HG02943 (cell line): ENCODE measurements at regions not wholly inside any gene's neighbourhood (a gene's known extent, or its start where the extent isn't known, plus 50 kb on each side); places are given as distances from the start of the nearest gene placed in this dataset.

Experiments used
- ATAC-seq: cut with Tn5 transposase; IDR thresholded peaks from one replicate; pipeline ENCODE4 v1.9.1; 2021; ENCODE audit warnings: mild to moderate bottlenecking, low read depth, moderate library complexity; ENCODE audit not compliant: unreplicated experiment

- no peak for ATAC-seq
Measured at GRCh38 chr2:19846567-19846966, 55.2 kb downstream of the TTC32 start.

GRCh38 chr2:19846030-19846429, 55.8 kb downstream of the TTC32 start:
- ATAC-seq, result no peak

- no peak for ATAC-seq
Measured at GRCh38 chr2:19845323-19845920, 56.4 kb downstream of the TTC32 start.

- ATAC-seq, result no peak
Measured at GRCh38 chr2:19844750-19845149, 57.0 kb downstream of the TTC32 start.

GRCh38 chr2:19843992-19844515, 57.7 kb downstream of the TTC32 start:
- no peak for ATAC-seq

- ATAC-seq, result no peak
Measured at GRCh38 chr2:19841918-19842693, 59.7 kb downstream of the TTC32 start.

GRCh38 chr2:19839438-19839837, 62.3 kb downstream of the TTC32 start:
- ATAC-seq, result no peak

- no peak for ATAC-seq
Measured at GRCh38 chr2:19838616-19839015, 63.2 kb downstream of the TTC32 start.

- ATAC-seq, result no peak
Measured at GRCh38 chr2:19837235-19837766, 64.5 kb downstream of the TTC32 start.

GRCh38 chr2:19835781-19836281, 66.0 kb downstream of the TTC32 start:
- ATAC-seq, result no peak

GRCh38 chr2:19833978-19834377, 67.8 kb downstream of the TTC32 start:
- no peak for ATAC-seq

GRCh38 chr2:19829672-19830071, 72.1 kb downstream of the TTC32 start:
- no peak for ATAC-seq

GRCh38 chr2:19826874-19827273, 74.9 kb downstream of the TTC32 start:
- ATAC-seq, result no peak

- ATAC-seq, result no peak
Measured at GRCh38 chr2:19823507-19823906, 78.3 kb downstream of the TTC32 start.

GRCh38 chr2:19819097-19820065, 82.4 kb downstream of the TTC32 start:
- no peak for ATAC-seq

- no peak for ATAC-seq
Measured at GRCh38 chr2:19818543-19818942, 83.2 kb downstream of the TTC32 start.

- no peak for ATAC-seq
Measured at GRCh38 chr2:19818039-19818438, 83.7 kb downstream of the TTC32 start.

- ATAC-seq, result no peak
Measured at GRCh38 chr2:19815746-19816145, 86.0 kb downstream of the TTC32 start.

- no peak for ATAC-seq
Measured at GRCh38 chr2:19812166-19812565, 89.6 kb downstream of the TTC32 start.

- no peak for ATAC-seq
Measured at GRCh38 chr2:19811186-19811585, 90.6 kb downstream of the TTC32 start.
